ENCODE measurements at regions not wholly inside any gene's neighbourhood (a gene's known extent, or its start where the extent isn't known, plus 50 kb on each side); places are given as distances from the start of the nearest gene placed in this dataset.

DNA sequence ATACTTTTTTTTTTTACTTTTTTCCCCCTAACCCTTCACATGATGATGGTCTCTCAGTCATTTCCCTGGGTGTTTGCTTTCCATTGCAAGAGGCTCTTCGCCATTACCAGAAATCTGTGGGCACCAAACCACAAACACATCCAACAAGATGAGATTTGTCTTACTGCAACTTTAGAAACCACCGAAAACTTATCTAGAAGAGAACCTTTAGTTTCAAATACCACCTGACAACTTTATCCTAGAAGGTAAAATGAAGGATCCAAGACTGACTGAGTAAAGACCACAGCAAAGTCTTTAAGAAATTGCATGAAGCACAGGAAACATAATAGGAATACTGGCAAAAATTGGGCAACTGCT is 363.3 kb upstream of the MBL2 start:
- Mint-ChIP-seq H3K36me3 (ENCODE audit: insufficient read depth, unreplicated experiment) (no peaks in the 10 kb centered on the region), H3K9me3 (ENCODE audit: unreplicated experiment) (peaks cover 15% of the 10 kb centered on the region), H3K27ac (ENCODE audit: unreplicated experiment) (no peak overlapping the region), H3K4me3 (ENCODE audit: unreplicated experiment) (no peak overlapping the region), H3K27me3 (ENCODE audit: insufficient read depth, unreplicated experiment) (no peaks in the 10 kb centered on the region), H3K4me1 (ENCODE audit: low read depth, unreplicated experiment) (peaks cover 13% of the 10 kb centered on the region)
- no peak overlapping the region for H3K4me3 ChIP-seq (ENCODE audit: low read depth, low read length)
- peaks cover 17% of the 10 kb centered on the region for H3K4me1 ChIP-seq
- ChIA-PET POLR2A (no interaction called here), CTCF (no interaction called here)
- TF ChIP-seq, protein P1, sequence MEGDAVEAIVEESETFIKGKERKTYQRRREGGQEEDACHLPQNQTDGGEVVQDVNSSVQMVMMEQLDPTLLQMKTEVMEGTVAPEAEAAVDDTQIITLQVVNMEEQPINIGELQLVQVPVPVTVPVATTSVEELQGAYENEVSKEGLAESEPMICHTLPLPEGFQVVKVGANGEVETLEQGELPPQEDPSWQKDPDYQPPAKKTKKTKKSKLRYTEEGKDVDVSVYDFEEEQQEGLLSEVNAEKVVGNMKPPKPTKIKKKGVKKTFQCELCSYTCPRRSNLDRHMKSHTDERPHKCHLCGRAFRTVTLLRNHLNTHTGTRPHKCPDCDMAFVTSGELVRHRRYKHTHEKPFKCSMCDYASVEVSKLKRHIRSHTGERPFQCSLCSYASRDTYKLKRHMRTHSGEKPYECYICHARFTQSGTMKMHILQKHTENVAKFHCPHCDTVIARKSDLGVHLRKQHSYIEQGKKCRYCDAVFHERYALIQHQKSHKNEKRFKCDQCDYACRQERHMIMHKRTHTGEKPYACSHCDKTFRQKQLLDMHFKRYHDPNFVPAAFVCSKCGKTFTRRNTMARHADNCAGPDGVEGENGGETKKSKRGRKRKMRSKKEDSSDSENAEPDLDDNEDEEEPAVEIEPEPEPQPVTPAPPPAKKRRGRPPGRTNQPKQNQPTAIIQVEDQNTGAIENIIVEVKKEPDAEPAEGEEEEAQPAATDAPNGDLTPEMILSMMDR (IDR thresholded peaks at IDR 0.05; ENCODE audit: insufficient read depth in 1 of 2, low read depth in 1 of 2, low read length in 1 of 2, severe bottlenecking in 1 of 2, unreplicated experiment in 1 of 2) = no peak
- intact Hi-C loops (cut with micrococcal nuclease; ENCODE audit: unreplicated experiment) = no loop called here
- no peak for DNase-seq
- no peaks in the 10 kb centered on the region for H3K36me3 ChIP-seq (ENCODE audit: control insufficient read depth, insufficient read depth, low read length)
- H3K27me3 ChIP-seq (replicated peaks; ENCODE audit: control insufficient read depth, insufficient read depth, low read length) = no peaks in the 10 kb centered on the region
- BruUV-seq (replicated peaks) = no TSS peak
- H3K9me3 ChIP-seq = peaks cover 8% of the 10 kb centered on the region; the same call in 1 of the 2 replicates

DNA sequence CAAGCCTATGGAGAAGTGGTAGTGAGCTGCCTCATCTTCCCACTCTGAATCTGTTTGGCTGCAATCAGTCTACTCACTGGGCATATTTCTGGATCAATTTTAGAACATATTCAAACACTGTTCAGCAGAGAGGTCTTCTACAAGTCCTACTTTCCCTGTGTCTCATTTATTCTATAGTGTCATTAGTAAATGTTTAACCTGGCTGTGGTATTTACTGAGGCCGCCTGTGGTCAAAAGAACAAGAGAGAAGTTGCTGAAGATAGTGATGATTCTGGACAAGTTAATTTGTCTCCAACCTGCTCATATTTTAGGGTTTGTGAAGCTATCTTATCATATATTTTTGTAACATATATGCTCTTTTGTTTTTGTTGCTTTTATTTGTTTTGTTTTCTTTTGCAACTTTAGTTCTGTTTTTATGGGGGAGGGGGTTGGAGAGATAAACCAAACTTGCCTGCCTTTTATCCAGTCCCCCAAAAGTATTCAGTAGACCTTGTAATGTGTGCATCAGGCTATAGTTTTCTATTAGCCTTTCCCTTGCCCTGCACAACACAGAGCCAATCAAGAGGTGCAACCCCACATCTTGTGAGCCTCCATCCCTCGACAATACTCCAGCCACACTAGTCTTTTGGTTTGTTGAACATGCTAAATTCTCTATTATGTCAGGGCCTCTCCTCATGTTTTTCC is 362.8 kb upstream of the MBL2 start:
- peaks cover 13% of the 10 kb centered on the region for H3K4me1 Mint-ChIP-seq (ENCODE audit: low read depth, unreplicated experiment)
- Histone ChIP-seq H3K4me1 (peaks cover 17% of the 10 kb centered on the region), H3K9me3 (0 out of 2 replicates have a peak, but pooled peaks cover 4% of the 10 kb centered on the region), H3K4me3 (ENCODE audit: low read depth, low read length) (no peak overlapping the region), H3K36me3 (ENCODE audit: control insufficient read depth, insufficient read depth, low read length) (no peaks in the 10 kb centered on the region), H3K27me3 (replicated peaks; ENCODE audit: control insufficient read depth, insufficient read depth, low read length) (no peaks in the 10 kb centered on the region)
- DNase-seq = peak in 1 of 2 experiments; percentile 21
- H3K27me3 Mint-ChIP-seq (ENCODE audit: insufficient read depth, unreplicated experiment) = no peaks in the 10 kb centered on the region
- ChIA-PET POLR2A (no interaction called here), CTCF (no interaction called here)
- TF ChIP-seq, protein P1 (IDR thresholded peaks at IDR 0.05; ENCODE audit: insufficient read depth in 1 of 2, low read depth in 1 of 2, low read length in 1 of 2, severe bottlenecking in 1 of 2, unreplicated experiment in 1 of 2) = no peak
- BruUV-seq (replicated peaks) = no TSS peak
- H3K4me3 Mint-ChIP-seq (ENCODE audit: unreplicated experiment) = no peak overlapping the region
- H3K36me3 Mint-ChIP-seq (ENCODE audit: insufficient read depth, unreplicated experiment) = no peaks in the 10 kb centered on the region
- H3K27ac Mint-ChIP-seq (ENCODE audit: unreplicated experiment) = no peak overlapping the region
- H3K9me3 Mint-ChIP-seq (ENCODE audit: unreplicated experiment) = peaks cover 9% of the 10 kb centered on the region
- intact Hi-C loops (cut with micrococcal nuclease; ENCODE audit: unreplicated experiment) = no loop called here

DNA sequence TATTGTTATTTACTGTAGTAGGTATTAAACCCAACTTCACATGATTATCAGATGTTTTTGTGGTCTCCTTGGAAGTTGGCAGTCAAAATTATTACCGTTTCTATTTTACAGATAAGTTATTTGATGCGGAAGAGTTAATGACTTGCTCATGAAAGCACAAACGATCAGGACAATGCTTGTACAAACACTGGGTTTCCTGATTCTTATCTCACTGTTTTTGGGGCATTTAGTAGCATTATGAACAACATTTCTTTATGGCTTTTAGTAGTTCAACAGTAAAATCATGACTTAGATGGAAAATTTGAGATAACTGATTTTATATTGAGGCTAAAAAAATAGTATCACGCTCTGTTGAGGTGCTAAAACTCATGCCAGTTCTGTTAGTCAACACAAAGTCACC is 361.5 kb upstream of the MBL2 start:
- Histone ChIP-seq H3K9me3 (0 out of 2 replicates have a peak, but pooled peaks cover 4% of the 10 kb centered on the region), H3K4me3 (ENCODE audit: low read depth, low read length) (no peak overlapping the region), H3K4me1 (peaks cover 17% of the 10 kb centered on the region), H3K36me3 (ENCODE audit: control insufficient read depth, insufficient read depth, low read length) (no peaks in the 10 kb centered on the region), H3K27me3 (replicated peaks; ENCODE audit: control insufficient read depth, insufficient read depth, low read length) (no peaks in the 10 kb centered on the region)
- intact Hi-C loops (cut with micrococcal nuclease; ENCODE audit: unreplicated experiment) = no loop called here
- Mint-ChIP-seq H3K36me3 (ENCODE audit: insufficient read depth, unreplicated experiment) (no peaks in the 10 kb centered on the region), H3K4me3 (ENCODE audit: unreplicated experiment) (no peak overlapping the region), H3K9me3 (ENCODE audit: unreplicated experiment) (no peaks in the 10 kb centered on the region), H3K27me3 (ENCODE audit: insufficient read depth, unreplicated experiment) (no peaks in the 10 kb centered on the region), H3K27ac (ENCODE audit: unreplicated experiment) (no peak overlapping the region), H3K4me1 (ENCODE audit: low read depth, unreplicated experiment) (peaks cover 13% of the 10 kb centered on the region)
- DNase-seq = no peak
- TF ChIP-seq, protein P1 (IDR thresholded peaks at IDR 0.05; ENCODE audit: insufficient read depth in 1 of 2, low read depth in 1 of 2, low read length in 1 of 2, severe bottlenecking in 1 of 2, unreplicated experiment in 1 of 2) = no peak
- ChIA-PET POLR2A (no interaction called here), CTCF (no interaction called here)
- no TSS peak for BruUV-seq (replicated peaks)
